HUES64 (cell line): ENCODE measurements at regions not wholly inside any gene's neighbourhood (a gene's known extent, or its start where the extent isn't known, plus 50 kb on each side); places are given as distances from the start of the nearest gene placed in this dataset.

ENCODE experiments used
- H3K27ac ChIP-seq: 2 replicates; pipeline ENCODE4 v1.7.0; 2013; ENCODE audit warnings: low read depth, low read length, inconsistent platforms
- H3K27me3 ChIP-seq: 2 replicates; pipeline ENCODE4 v1.6.1; 2013; ENCODE audit warnings: mild to moderate bottlenecking, low read length; ENCODE audit not compliant: insufficient read depth
- H3K36me3 ChIP-seq: 2 replicates; pipeline ENCODE4 v1.6.1; 2013; ENCODE audit warnings: mild to moderate bottlenecking, low read length; ENCODE audit not compliant: insufficient read depth
- H3K4me1 ChIP-seq: 2 replicates; pipeline ENCODE4 v1.6.1; 2013; ENCODE audit warnings: mild to moderate bottlenecking, low read length, moderate library complexity; ENCODE audit not compliant: insufficient read depth
- H3K4me3 ChIP-seq: 2 replicates; pipeline ENCODE4 v1.5.1; 2013; ENCODE audit warnings: mild to moderate bottlenecking, low read length, moderate library complexity
- H3K9ac ChIP-seq: 2 replicates; pipeline ENCODE4 v1.6.1; 2013; ENCODE audit warnings: mild to moderate bottlenecking, low read depth, low read length
- H3K9me3 ChIP-seq: 2 replicates; pipeline ENCODE4 v1.6.1; 2013; ENCODE audit warnings: low read depth, low read length; ENCODE audit not compliant: insufficient read depth
- WGBS: fragments of 150-250, 120-280 bp; methylation state at CpG from one replicate; pipeline ENCODE4 v1.1.7; 2013; ENCODE audit warnings: missing lambda C conversion rate; 5-methylcytosine and 5-hydroxymethylcytosine counted together

GRCh38 chr1:208497866-208498541 lies 253.8 kb upstream of the PLXNA2 start:
- no peaks in the 10 kb centered on the region for H3K4me1 ChIP-seq
- no peaks in the 10 kb centered on the region for H3K27me3 ChIP-seq
- H3K27ac ChIP-seq, result no peak overlapping the region
- no peaks in the 10 kb centered on the region for H3K9me3 ChIP-seq
- no peak overlapping the region for H3K9ac ChIP-seq
- 94% methylated on average over 4 of the region's 4 CpGs for WGBS
- no peak overlapping the region for H3K4me3 ChIP-seq
- no peaks in the 10 kb centered on the region for H3K36me3 ChIP-seq

- no peak overlapping the region for H3K27ac ChIP-seq
- H3K4me3 ChIP-seq, result no peak overlapping the region
- no peaks in the 10 kb centered on the region for H3K9me3 ChIP-seq
- H3K27me3 ChIP-seq, result no peaks in the 10 kb centered on the region
- H3K9ac ChIP-seq, result no peak overlapping the region
- H3K36me3 ChIP-seq, result no peaks in the 10 kb centered on the region
- H3K4me1 ChIP-seq, result no peaks in the 10 kb centered on the region
- 94% methylated on average over 2 of the region's 3 CpGs for WGBS
Observed at GRCh38 chr1:208499026-208499425, 254.8 kb upstream of the PLXNA2 start.

GRCh38 chr1:208499601-208500000 lies 255.4 kb upstream of the PLXNA2 start:
- H3K9ac ChIP-seq, result no peak overlapping the region
- no peaks in the 10 kb centered on the region for H3K27me3 ChIP-seq
- no peaks in the 10 kb centered on the region for H3K4me1 ChIP-seq
- 94% methylated on average over 4 of the region's 4 CpGs for WGBS
- H3K9me3 ChIP-seq, result no peaks in the 10 kb centered on the region
- no peaks in the 10 kb centered on the region for H3K36me3 ChIP-seq
- H3K4me3 ChIP-seq, result no peak overlapping the region
- no peak overlapping the region for H3K27ac ChIP-seq

GRCh38 chr1:208500375-208500774 lies 256.2 kb upstream of the PLXNA2 start:
- H3K36me3 ChIP-seq, result no peaks in the 10 kb centered on the region
- no peaks in the 10 kb centered on the region for H3K27me3 ChIP-seq
- no peak overlapping the region for H3K4me3 ChIP-seq
- no peak overlapping the region for H3K27ac ChIP-seq
- H3K4me1 ChIP-seq, result no peaks in the 10 kb centered on the region
- 87% methylated on average over 2 of the region's 2 CpGs for WGBS
- no peak overlapping the region for H3K9ac ChIP-seq
- H3K9me3 ChIP-seq, result no peaks in the 10 kb centered on the region

GRCh38 chr1:208501542-208501941 lies 257.4 kb upstream of the PLXNA2 start:
- Histone ChIP-seq H3K9me3 (no peaks in the 10 kb centered on the region), H3K36me3 (no peaks in the 10 kb centered on the region), H3K4me1 (no peaks in the 10 kb centered on the region), H3K4me3 (no peak overlapping the region), H3K27ac (no peak overlapping the region), H3K27me3 (no peaks in the 10 kb centered on the region), H3K9ac (no peak overlapping the region)
- WGBS, result 94% methylated on average over 2 of the region's 2 CpGs

GRCh38 chr1:208503787-208504186 lies 259.6 kb upstream of the PLXNA2 start:
- H3K4me1 ChIP-seq, result no peaks in the 10 kb centered on the region
- no peaks in the 10 kb centered on the region for H3K36me3 ChIP-seq
- no peaks in the 10 kb centered on the region for H3K9me3 ChIP-seq
- no peak overlapping the region for H3K9ac ChIP-seq
- H3K27ac ChIP-seq, result no peak overlapping the region
- no peaks in the 10 kb centered on the region for H3K27me3 ChIP-seq
- WGBS, result 80% methylated on average over 8 of the region's 8 CpGs
- no peak overlapping the region for H3K4me3 ChIP-seq

GRCh38 chr1:208506812-208507211 lies 262.6 kb upstream of the PLXNA2 start:
- Histone ChIP-seq H3K4me1 (no peaks in the 10 kb centered on the region), H3K27ac (no peak overlapping the region), H3K27me3 (no peaks in the 10 kb centered on the region), H3K9me3 (no peaks in the 10 kb centered on the region), H3K9ac (no peak overlapping the region), H3K36me3 (no peaks in the 10 kb centered on the region), H3K4me3 (no peak overlapping the region)
- WGBS, result 100% methylated on average over 1 of the region's 2 CpGs

- H3K4me3 ChIP-seq, result no peak overlapping the region
- H3K27me3 ChIP-seq, result no peaks in the 10 kb centered on the region
- no peaks in the 10 kb centered on the region for H3K9me3 ChIP-seq
- H3K36me3 ChIP-seq, result no peaks in the 10 kb centered on the region
- no peaks in the 10 kb centered on the region for H3K4me1 ChIP-seq
- no peak overlapping the region for H3K9ac ChIP-seq
- 80% methylated on average over 2 of the region's 2 CpGs for WGBS
- no peak overlapping the region for H3K27ac ChIP-seq
Observed at GRCh38 chr1:208509072-208509471, 264.9 kb upstream of the PLXNA2 start.

- no peaks in the 10 kb centered on the region for H3K36me3 ChIP-seq
- no peaks in the 10 kb centered on the region for H3K9me3 ChIP-seq
- H3K4me1 ChIP-seq, result no peaks in the 10 kb centered on the region
- H3K9ac ChIP-seq, result no peak overlapping the region
- no peaks in the 10 kb centered on the region for H3K27me3 ChIP-seq
- H3K4me3 ChIP-seq, result no peak overlapping the region
- WGBS, result 97% methylated on average over 5 of the region's 5 CpGs
- no peak overlapping the region for H3K27ac ChIP-seq
Observed at GRCh38 chr1:208510192-208510952, 266.2 kb upstream of the PLXNA2 start.

- WGBS, result 85% methylated on average over 5 of the region's 6 CpGs
Observed at GRCh38 chr1:208511242-208511860, 267.2 kb upstream of the PLXNA2 start.

GRCh38 chr1:208513799-208514198 lies 269.6 kb upstream of the PLXNA2 start:
- no peak overlapping the region for H3K27ac ChIP-seq
- 84% methylated on average over 2 of the region's 2 CpGs for WGBS
- H3K9ac ChIP-seq, result no peak overlapping the region
- H3K4me3 ChIP-seq, result no peak overlapping the region
- no peaks in the 10 kb centered on the region for H3K9me3 ChIP-seq
- H3K27me3 ChIP-seq, result no peaks in the 10 kb centered on the region
- no peaks in the 10 kb centered on the region for H3K36me3 ChIP-seq
- H3K4me1 ChIP-seq, result no peaks in the 10 kb centered on the region

More at GRCh38 chr1:208511242-208511860, 267.2 kb upstream of the PLXNA2 start:
- Histone ChIP-seq H3K36me3 (no peaks in the 10 kb centered on the region), H3K9me3 (no peaks in the 10 kb centered on the region), H3K27me3 (no peaks in the 10 kb centered on the region), H3K9ac (no peak overlapping the region), H3K27ac (no peak overlapping the region), H3K4me1 (no peaks in the 10 kb centered on the region), H3K4me3 (no peak overlapping the region)
